IPS-NIHi7 (cell line): ENCODE measurements at regions not wholly inside any gene's neighbourhood (a gene's known extent, or its start where the extent isn't known, plus 50 kb on each side); places are given as distances from the start of the nearest gene placed in this dataset.
"Not testable (repeated sequence)": the region's sequence is repeated elsewhere in the genome, so short reads cannot be mapped to it uniquely, and the experiment has no call there.

Experiments used
- DNase-seq: peaks from one replicate; pipeline ENCODE4 v3.0.0; 2012; ENCODE audit warnings: mixed read lengths; ENCODE audit errors: extremely low spot score

GRCh38 chr3:194249323-194250097 is 101.6 kb downstream of the CPN2 start:
- DNase-seq, result no peak

DNA sequence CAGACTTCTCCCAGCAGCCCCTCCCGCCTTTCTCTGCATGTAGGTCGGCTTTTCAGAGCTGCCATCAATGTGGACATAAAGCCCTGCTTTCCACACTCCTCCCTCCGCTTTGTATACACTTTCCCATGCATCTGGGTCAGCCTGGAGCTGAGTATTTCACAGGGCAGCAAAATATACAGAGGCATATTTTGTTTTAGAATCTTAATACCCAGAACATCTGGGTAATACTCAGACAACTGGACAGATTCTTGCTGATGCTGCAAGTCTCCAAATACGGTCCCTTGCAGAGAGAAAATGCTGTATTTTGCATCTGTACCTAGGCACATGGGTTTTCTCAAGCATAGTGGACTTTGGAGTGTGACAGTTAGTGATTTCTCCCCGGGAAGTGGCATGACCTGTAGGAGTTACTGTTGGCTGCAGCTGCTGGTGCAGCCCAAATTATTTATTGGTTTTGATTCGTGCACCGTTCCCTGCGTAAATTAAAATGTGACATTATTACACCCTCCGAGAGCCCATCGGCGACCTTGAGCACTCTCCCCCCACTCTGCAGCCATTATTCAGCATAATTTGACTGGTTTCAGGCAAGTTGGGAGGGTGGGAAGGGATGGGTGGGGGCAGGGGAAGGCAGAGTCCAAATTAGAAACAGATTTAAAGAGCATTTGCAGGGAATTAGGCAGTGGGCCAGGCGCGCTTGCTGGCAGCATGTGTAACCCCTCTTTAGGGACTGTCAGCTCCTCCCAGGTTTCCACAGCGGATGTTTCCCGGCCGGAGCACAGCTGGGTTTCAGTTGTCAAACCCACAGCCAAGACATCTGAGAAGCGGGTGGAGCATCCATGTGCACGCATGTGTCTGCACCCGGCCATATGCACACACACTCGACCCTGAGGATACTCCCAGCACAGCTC is 100.8 kb downstream of the CPN2 start:
- no peak for DNase-seq

GRCh38 chr3:194251007-194251406 is 100.1 kb downstream of the CPN2 start:
- DNase-seq, result no peak

DNA sequence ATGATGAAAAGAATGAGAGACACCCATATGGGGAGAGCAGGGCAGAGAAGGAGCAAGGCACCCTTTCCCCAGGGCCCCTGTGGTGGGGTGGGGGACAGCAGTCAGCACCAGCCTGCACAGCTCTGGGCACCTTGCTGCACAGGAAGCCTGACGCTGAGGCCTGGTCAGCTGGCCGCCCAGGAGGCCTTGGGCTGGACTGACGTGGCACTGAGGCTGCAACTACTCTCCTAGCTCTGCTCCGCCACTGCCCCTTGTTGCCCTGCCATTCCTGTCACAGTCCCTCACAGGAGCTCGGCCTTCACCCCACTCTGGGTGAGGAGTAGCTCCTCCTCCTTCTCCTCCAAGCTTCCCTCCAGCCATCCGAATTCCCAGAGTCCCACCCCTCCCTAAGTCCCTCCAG is 99.7 kb downstream of the CPN2 start:
- peak; percentile 5 for DNase-seq

- DNase-seq, result no peak
Measured at GRCh38 chr3:194251891-194252560, 99.1 kb downstream of the CPN2 start.

GRCh38 chr3:194253270-194253669 is 97.9 kb downstream of the CPN2 start:
- DNase-seq, result no peak

- DNase-seq, result no peak
Measured at GRCh38 chr3:194254040-194254439, 97.1 kb downstream of the CPN2 start.

DNA sequence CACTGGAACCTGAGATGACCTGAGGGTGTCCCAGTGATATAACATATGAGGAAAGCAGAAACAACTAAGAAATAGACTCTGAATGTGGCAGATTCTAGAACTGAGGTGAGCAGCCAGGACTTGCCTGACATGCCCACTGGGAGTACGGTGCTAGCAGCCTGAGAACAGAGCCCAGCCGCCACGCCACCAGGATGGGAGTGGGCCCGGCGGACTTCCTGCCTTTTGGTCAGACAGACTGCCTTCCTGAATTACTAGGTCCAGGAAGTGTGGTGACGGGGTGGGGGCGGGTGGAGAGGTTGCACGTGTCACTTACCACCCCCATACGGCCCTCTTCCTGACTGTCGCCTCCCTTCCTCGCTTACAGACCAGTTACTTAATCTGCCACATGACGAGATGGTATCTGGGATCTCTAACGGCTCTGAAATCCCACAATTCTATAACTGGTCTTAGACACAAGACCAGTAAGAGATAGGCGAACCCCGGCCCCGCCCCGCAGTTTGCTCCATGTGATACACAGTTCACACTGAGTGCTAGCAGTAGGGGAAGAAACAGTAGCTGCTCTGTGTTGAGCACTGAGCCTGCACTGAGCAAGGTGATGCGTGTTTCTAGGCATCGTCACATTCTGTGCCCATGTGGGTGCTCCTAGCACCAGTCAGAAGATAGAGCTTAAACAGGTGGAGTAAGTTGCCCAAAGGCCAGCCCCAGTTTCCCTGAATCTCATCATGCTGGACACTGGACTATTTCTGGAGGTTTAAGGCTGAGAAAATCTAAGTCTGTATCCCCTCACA is 95.7 kb downstream of the CPN2 start:
- no peak for DNase-seq

GRCh38 chr3:194256040-194256945 is 94.8 kb downstream of the CPN2 start:
- DNase-seq, result no peak

DNA sequence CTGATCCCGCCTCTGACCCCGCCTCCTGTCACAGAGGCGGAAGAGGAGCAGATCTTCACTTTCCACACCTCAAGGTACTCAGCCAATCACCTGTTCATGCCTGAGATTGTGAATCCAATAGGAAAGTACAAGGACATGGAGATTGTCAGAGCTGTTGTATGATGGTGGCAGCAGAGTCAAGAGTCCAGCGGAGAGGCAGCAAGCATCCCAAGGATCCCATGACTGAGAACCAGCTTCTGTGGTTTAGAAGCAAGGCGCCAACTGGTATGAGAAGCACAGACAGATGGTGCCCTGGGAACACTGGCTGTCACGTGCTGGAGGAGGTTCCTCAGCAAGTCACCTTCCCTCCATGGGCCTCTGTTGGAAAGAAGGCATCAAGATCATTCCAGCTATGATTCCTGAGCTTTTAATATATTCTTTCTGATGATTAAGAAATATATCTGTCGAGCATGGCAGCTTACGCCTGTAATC is 93.9 kb downstream of the CPN2 start:
- DNase-seq, result no peak

GRCh38 chr3:194257916-194258668 is 93.0 kb downstream of the CPN2 start:
- no peak for DNase-seq

DNA sequence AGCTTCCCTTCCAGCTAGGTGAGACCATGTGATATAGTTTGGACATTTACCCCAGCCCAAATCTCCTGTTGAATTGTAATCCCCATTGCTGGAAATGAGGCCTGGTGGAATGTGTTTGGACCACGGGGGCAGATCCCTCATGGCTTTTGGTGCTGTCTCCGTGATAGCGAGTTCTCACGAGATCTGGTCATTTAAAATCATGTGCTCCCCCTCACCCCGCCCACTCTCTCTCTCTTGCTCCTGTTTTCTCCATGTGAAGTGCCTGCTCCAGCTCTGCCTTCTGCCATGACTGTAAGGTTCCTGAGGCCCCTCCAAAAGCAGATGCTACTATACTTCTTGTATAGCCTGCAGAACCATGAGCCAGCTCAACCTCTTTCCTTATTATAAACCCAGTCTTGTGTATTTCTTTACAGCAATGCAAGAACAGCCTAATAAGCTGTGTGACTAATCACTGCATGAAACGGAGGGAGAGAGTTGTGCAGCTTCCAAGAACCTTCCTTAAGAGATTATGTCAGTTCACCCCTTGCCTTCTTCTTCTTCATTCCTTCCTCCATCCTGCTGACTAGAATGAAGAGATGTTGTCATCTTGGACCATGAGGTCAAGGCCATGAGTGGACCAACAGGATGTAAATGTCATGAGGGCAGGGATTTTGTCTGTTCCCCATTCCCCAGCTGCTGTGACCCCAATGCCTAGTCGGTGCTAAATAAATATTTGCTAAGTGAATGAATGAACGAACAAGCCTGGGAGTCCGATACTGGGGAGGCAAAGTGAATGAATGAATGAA is 91.0 kb downstream of the CPN2 start:
- no peak for DNase-seq

DNA sequence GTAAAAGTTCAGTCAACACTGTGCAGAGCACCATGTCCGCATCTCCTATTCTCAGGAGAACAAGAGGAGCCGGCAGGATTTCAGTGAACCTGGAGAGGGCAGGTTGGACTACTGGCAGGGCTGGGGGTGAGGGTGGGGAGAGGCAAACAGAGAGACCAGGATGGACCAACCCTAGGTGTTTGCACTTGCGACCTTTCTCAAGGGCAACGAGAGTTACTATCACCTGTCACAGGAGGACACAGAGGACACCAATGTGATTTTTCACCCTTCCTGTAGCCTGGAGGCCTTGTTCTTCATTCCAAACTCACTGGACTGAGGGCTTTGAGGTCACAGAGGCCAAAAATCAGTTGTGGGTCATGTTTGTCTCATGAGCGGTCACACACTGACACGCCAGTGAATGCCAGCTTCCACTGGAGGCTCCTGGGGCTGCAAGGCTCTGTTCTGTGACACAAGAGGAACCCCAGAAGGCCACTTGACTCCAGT is 89.5 kb downstream of the CPN2 start:
- no peak for DNase-seq

- no peak for DNase-seq
Measured at GRCh38 chr3:194262176-194262924, 88.8 kb downstream of the CPN2 start.

GRCh38 chr3:194262925-194263305 is 88.2 kb downstream of the CPN2 start:
- no peak for DNase-seq

GRCh38 chr3:194264631-194265504 is 86.3 kb downstream of the CPN2 start:
- DNase-seq, result not testable (repeated sequence)

GRCh38 chr3:194265505-194265892 is 85.6 kb downstream of the CPN2 start:
- DNase-seq, result no peak
